HepG2 (cell line): ENCODE measurements at regions not wholly inside any gene's neighbourhood (a gene's known extent, or its start where the extent isn't known, plus 50 kb on each side); places are given as distances from the start of the nearest gene placed in this dataset.

Source experiments
- ATAC-seq: fragments of 200-7000 bp; cut with Tn5 transposase; 3 replicates; pipeline ENCODE4 v1.9.1; 2020; ENCODE audit warnings: mild to moderate bottlenecking, moderate library complexity
- BruUV-seq: library from RNA; stranded (reverse); fragments of 400-500 nt; replicated peaks from 2 replicates; lab custom pipeline; 2021; lab: Mats Ljungman, UMichigan
- CTCF ChIA-PET: fragments of 300-600 bp; formaldehyde crosslinking; extraction: SDS; loops from one replicate; lab custom pipeline; 2021; ENCODE audit warnings: low total read pairs, inconsistent platforms, low intra/inter-chr PET ratio; lab: Yijun Ruan, JAX
- POLR2A ChIA-PET: fragments of 350-600 bp; sonication (Branson Sonifier 250); formaldehyde crosslinking; loops from one replicate; lab custom pipeline; 2020; ENCODE audit warnings: antibody characterized with exemption, inconsistent platforms; lab: Yijun Ruan, JAX
- DNase-seq: peaks from one replicate; pipeline ENCODE4 v3.0.0-alpha.2; 2015; ENCODE audit warnings: low spot score
- FAIRE-seq: peaks from 3 replicates; lab custom pipeline; 2011; peaks lifted over from hg19 to GRCh38; lab: Jason Lieb, UNC
- H2AFZ ChIP-seq: one replicate; pipeline ENCODE4 v1.6.1; 2011; ENCODE audit warnings: low read length, inconsistent platforms
- H3K27ac ChIP-seq: fragments of 300-600 bp; 3 replicates; pipeline ENCODE4 v1.8.0; 2011; ENCODE audit warnings: mixed run types, mild to moderate bottlenecking, mixed read lengths, low read length, inconsistent platforms; ENCODE audit not compliant: insufficient read depth; ENCODE audit errors: extremely low read length
- H3K27me3 ChIP-seq, 2 experiments: fragments of 200-600 bp in 1 of 2; 2 replicates in 1 of 2; 3 replicates in 1 of 2; pipeline versions ENCODE4 v1.6.0 to v1.8.0; 2011; ENCODE audit warnings: low read length in 2 of 2, mild to moderate bottlenecking in 2 of 2, moderate library complexity in 2 of 2, inconsistent platforms in 1 of 2; ENCODE audit not compliant: insufficient read depth in 2 of 2, control insufficient read depth in 1 of 2
- H3K36me3 ChIP-seq, 2 experiments: fragments of 200-600 bp in 1 of 2; replicated peaks in 1 of 2; 2 replicates in 1 of 2; 3 replicates in 1 of 2; pipeline versions ENCODE4 v1.5.1 to v1.8.0; 2011; ENCODE audit warnings: low read length in 2 of 2, inconsistent platforms in 1 of 2; ENCODE audit not compliant: insufficient read depth in 2 of 2, control insufficient read depth in 1 of 2
- H3K4me1 ChIP-seq: 2 replicates; pipeline ENCODE4 v1.5.1; 2012; ENCODE audit warnings: low read length, inconsistent platforms; ENCODE audit not compliant: insufficient read depth
- H3K4me2 ChIP-seq: 2 replicates; pipeline ENCODE4 v1.6.0; 2011; ENCODE audit warnings: low read depth, low read length, inconsistent platforms
- H3K4me3 ChIP-seq, 3 experiments: fragments of 200-600 bp in 1 of 3; sonication (generic), shearing (Covaris generic) in 1 of 3; replicated peaks in 1 of 3; 2 replicates each; pipeline ENCODE4 v1.5.1; 2011 to 2016; ENCODE audit warnings: low read length in 3 of 3, inconsistent platforms in 2 of 3, low read depth in 2 of 3, mild to moderate bottlenecking in 2 of 3, control low read depth in 1 of 3, mixed read lengths in 1 of 3; ENCODE audit not compliant: insufficient read depth in 1 of 3
- H3K79me2 ChIP-seq: one replicate; pipeline ENCODE4 v1.6.1; 2011; ENCODE audit warnings: low read length, inconsistent platforms; ENCODE audit not compliant: insufficient read depth
- H3K9ac ChIP-seq: 2 replicates; pipeline ENCODE4 v1.6.0; 2011; ENCODE audit warnings: mild to moderate bottlenecking, low read depth, low read length, inconsistent platforms; ENCODE audit not compliant: insufficient read depth
- H3K9me3 ChIP-seq: 2 replicates; pipeline ENCODE4 v1.5.1; 2012; ENCODE audit warnings: mild to moderate bottlenecking, low read length
- H4K20me1 ChIP-seq: 2 replicates; pipeline ENCODE4 v1.6.0; 2011; ENCODE audit warnings: inconsistent platforms, mild to moderate bottlenecking, low read length, moderate library complexity; ENCODE audit not compliant: insufficient read depth
- CAMTA2 ChIP-seq: sonication (generic); formaldehyde crosslinking; IDR thresholded peaks from 2 replicates; pipeline ENCODE4 v1.4.0; 2020; ENCODE audit warnings: mild to moderate bottlenecking, missing genetic modification reagents, borderline replicate concordance
- FOXA1 ChIP-seq, 2 experiments: fragments of 450-650 bp in 1 of 2; sonication (generic) in 1 of 2; formaldehyde crosslinking in 1 of 2; IDR thresholded peaks; 2 replicates each; pipeline versions ENCODE4 v1.4.0 to v1.6.1; 2016 to 2020; ENCODE audit warnings: missing genetic modification reagents in 1 of 2
- KLF13 ChIP-seq: sonication (generic); formaldehyde crosslinking; IDR thresholded peaks from 2 replicates; pipeline ENCODE4 v1.4.0; 2020; ENCODE audit warnings: mild to moderate bottlenecking, missing genetic modification reagents
- MAFG ChIP-seq: sonication (generic); formaldehyde crosslinking; IDR thresholded peaks from 2 replicates; pipeline ENCODE4 v1.5.1; 2020; ENCODE audit warnings: mild to moderate bottlenecking, missing genetic modification reagents
- NFATC3 ChIP-seq: sonication (generic); formaldehyde crosslinking; IDR thresholded peaks from 2 replicates; pipeline ENCODE4 v1.5.1; 2020; ENCODE audit warnings: mild to moderate bottlenecking, missing genetic modification reagents
- NFYB ChIP-seq: sonication (generic); formaldehyde crosslinking; IDR thresholded peaks from 2 replicates; pipeline ENCODE4 v1.4.0; 2020; ENCODE audit warnings: missing genetic modification reagents
- NKX3-1 ChIP-seq: sonication (generic); formaldehyde crosslinking; IDR thresholded peaks from 2 replicates; pipeline ENCODE4 v1.5.0; 2020; ENCODE audit warnings: missing genetic modification reagents
- PCBP1 ChIP-seq: fragments of 200-400 bp; formaldehyde crosslinking; IDR thresholded peaks from 2 replicates; pipeline ENCODE4 v1.6.1; 2017; ENCODE audit warnings: mild to moderate bottlenecking, low read depth, low read length, borderline replicate concordance
- SAFB2 ChIP-seq: sonication (generic); formaldehyde crosslinking; IDR thresholded peaks from 2 replicates; pipeline ENCODE4 v1.5.1; 2020; ENCODE audit warnings: missing genetic modification reagents, low read depth, mild to moderate bottlenecking, borderline replicate concordance
- SP2 ChIP-seq: sonication (generic); formaldehyde crosslinking; IDR thresholded peaks from 2 replicates; pipeline ENCODE4 v1.5.1; 2020; ENCODE audit warnings: mild to moderate bottlenecking, missing genetic modification reagents
- ZNF772 ChIP-seq: sonication (generic); formaldehyde crosslinking; IDR thresholded peaks from 2 replicates; pipeline ENCODE4 v1.5.0; 2020; ENCODE audit warnings: mild to moderate bottlenecking, missing genetic modification reagents
- ZSCAN25 ChIP-seq: sonication (generic); formaldehyde crosslinking; IDR thresholded peaks from 2 replicates; pipeline ENCODE4 v1.8.0; 2022; ENCODE audit warnings: mild to moderate bottlenecking, missing genetic modification reagents
- WGBS: methylation state at CpG from one replicate; pipeline ENCODE4 v1.1.6; 2017; ENCODE audit warnings: low lambda C conversion rate; 5-methylcytosine and 5-hydroxymethylcytosine counted together
- in situ Hi-C: cut with HindIII; loops from 2 replicates; pipeline ENCODE4 v1.10.0; 2017; ENCODE audit warnings: low pct_unique_long_range_greater_than_20kb; ENCODE audit not compliant: extremely low pct_ligation_motif_present
- intact Hi-C: fragments of 100-400 bp; cut with micrococcal nuclease; formaldehyde crosslinking; loops from one replicate; pipeline ENCODE4 v1.10.0; 2022; ENCODE audit not compliant: unreplicated experiment
- TF ChIP-seq, protein P1 (sequence below): sonication (generic); formaldehyde crosslinking; IDR thresholded peaks from 2 replicates; pipeline ENCODE4 v1.5.0; 2020; ENCODE audit warnings: mild to moderate bottlenecking, missing genetic modification reagents
- TF ChIP-seq, protein P2 (sequence below): sonication (generic); formaldehyde crosslinking; IDR thresholded peaks from 2 replicates; pipeline ENCODE4 v1.4.0; 2020; ENCODE audit warnings: missing genetic modification reagents
- TF ChIP-seq, protein P3 (sequence below): sonication (generic); formaldehyde crosslinking; IDR thresholded peaks from 2 replicates; pipeline ENCODE4 v1.4.0; 2020; ENCODE audit warnings: missing genetic modification reagents
- TF ChIP-seq, protein P4 (sequence below): sonication (generic); formaldehyde crosslinking; IDR thresholded peaks from 2 replicates; pipeline ENCODE4 v1.8.0; 2023; ENCODE audit warnings: mild to moderate bottlenecking, missing genetic modification reagents

DNA sequence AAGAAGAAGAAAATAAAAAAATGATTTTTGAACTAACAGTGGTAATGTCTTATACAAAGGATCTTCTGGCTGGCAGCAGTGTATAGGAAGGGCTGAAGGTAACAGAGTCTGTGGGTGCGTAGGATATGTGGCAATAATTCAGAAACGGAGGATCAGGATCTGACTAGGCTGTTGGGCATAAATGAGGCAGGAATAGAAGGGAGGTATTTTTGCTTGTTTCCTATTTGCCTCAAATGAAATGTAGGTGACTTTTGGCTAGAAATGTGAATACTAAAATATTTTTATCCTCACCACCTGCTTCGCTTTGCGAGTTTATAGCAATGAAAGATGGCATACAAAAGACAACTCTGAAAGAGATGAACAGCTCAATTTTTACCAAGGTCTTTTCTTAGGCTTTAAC, 1086.1 kb upstream of the CELF4 start:
- FAIRE-seq (no peak), DNase-seq (no peak), ATAC-seq (no peak)
- in situ Hi-C loops: no loop called here
- POLR2A ChIA-PET: no interaction called here
- Histone ChIP-seq H3K79me2 (no peaks in the 10 kb centered on the region), H4K20me1 (no peaks in the 10 kb centered on the region), H3K4me2 (no peak overlapping the region), H3K27me3 (no peaks in the 10 kb centered on the region), H2AFZ (no peak overlapping the region), H3K4me3 (no peak overlapping the region), H3K36me3 (no peaks in the 10 kb centered on the region), H3K9ac (no peak overlapping the region), H3K4me1 (no peaks in the 10 kb centered on the region), H3K27ac (no peak overlapping the region), H3K9me3 (no peaks in the 10 kb centered on the region)
- BruUV-seq: no TSS peak
- intact Hi-C loops: no loop called here
- 3% methylated on average over 4 of the region's 4 CpGs for WGBS
- TF ChIP-seq, protein P1, sequence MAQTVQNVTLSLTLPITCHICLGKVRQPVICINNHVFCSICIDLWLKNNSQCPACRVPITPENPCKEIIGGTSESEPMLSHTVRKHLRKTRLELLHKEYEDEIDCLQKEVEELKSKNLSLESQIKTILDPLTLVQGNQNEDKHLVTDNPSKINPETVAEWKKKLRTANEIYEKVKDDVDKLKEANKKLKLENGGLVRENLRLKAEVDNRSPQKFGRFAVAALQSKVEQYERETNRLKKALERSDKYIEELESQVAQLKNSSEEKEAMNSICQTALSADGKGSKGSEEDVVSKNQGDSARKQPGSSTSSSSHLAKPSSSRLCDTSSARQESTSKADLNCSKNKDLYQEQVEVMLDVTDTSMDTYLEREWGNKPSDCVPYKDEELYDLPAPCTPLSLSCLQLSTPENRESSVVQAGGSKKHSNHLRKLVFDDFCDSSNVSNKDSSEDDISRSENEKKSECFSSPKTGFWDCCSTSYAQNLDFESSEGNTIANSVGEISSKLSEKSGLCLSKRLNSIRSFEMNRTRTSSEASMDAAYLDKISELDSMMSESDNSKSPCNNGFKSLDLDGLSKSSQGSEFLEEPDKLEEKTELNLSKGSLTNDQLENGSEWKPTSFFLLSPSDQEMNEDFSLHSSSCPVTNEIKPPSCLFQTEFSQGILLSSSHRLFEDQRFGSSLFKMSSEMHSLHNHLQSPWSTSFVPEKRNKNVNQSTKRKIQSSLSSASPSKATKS: no peak
- TF ChIP-seq NFYB (CRISPR knock-in tag): no peak
- no peak for TF ChIP-seq ZSCAN25
- TF ChIP-seq, protein P2, sequence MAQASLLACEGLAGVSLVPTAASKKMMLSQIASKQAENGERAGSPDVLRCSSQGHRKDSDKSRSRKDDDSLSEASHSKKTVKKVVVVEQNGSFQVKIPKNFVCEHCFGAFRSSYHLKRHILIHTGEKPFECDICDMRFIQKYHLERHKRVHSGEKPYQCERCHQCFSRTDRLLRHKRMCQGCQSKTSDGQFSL (CRISPR knock-in tag): no peak
- TF ChIP-seq KLF13 (CRISPR knock-in tag): no peak
- CTCF ChIA-PET: no interaction called here

DNA sequence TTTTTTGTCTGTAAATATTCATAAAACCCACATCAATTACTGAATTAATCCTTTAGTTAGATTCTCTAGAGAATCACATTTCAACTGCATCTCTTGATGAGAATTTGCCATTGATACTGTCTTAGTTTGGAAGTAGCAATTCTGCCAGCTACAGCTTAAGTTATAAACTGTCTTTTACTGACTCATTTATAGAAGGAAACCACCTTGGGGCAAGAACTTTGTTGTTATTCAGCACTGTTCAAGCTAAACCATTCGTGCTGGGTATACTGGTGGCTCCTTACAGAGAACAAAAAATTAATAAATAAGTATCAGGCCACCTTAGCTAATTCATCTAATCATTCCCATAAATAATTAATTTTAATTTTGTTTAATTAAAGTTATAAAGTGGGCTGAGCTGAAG, 1082.6 kb upstream of the CELF4 start:
- Histone ChIP-seq H3K9ac (no peak overlapping the region), H3K79me2 (no peaks in the 10 kb centered on the region), H3K9me3 (no peaks in the 10 kb centered on the region), H3K27me3 (no peaks in the 10 kb centered on the region), H3K27ac (no peak overlapping the region), H3K36me3 (no peaks in the 10 kb centered on the region), H3K4me1 (no peaks in the 10 kb centered on the region), H3K4me2 (no peak overlapping the region), H2AFZ (no peak overlapping the region), H3K4me3 (no peak overlapping the region), H4K20me1 (no peaks in the 10 kb centered on the region)
- in situ Hi-C loops (no loop called here), intact Hi-C loops (no loop called here)
- ATAC-seq: no peak
- no TSS peak for BruUV-seq
- WGBS: 3% methylated on average over 1 of the region's 1 CpG
- no peak for FAIRE-seq
- ChIA-PET POLR2A (no interaction called here), CTCF (no interaction called here)
- no peak for DNase-seq
- TF ChIP-seq FOXA1 (IDR thresholded peaks at IDR 0.05) (no peak), FOXA1 (CRISPR knock-in tag; IDR thresholded peaks at IDR 0.05) (no peak), ZNF772 (no peak), SAFB2 (CRISPR knock-in tag) (no peak), SP2 (no peak), CAMTA2 (CRISPR knock-in tag) (no peak), PCBP1 (no peak), NFATC3 (no peak), NKX3-1 (CRISPR knock-in tag) (no peak), MAFG (CRISPR knock-in tag) (no peak)
- TF ChIP-seq, protein P3, sequence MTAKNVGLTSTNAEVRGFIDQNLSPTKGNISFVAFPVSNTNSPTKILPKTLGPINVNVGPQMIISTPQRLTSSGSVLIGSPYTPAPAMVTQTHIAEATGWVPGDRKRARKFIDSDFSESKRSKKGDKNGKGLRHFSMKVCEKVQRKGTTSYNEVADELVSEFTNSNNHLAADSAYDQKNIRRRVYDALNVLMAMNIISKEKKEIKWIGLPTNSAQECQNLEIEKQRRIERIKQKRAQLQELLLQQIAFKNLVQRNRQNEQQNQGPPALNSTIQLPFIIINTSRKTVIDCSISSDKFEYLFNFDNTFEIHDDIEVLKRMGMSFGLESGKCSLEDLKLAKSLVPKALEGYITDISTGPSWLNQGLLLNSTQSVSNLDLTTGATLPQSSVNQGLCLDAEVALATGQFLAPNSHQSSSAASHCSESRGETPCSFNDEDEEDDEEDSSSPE (CRISPR knock-in tag): no peak
- TF ChIP-seq, protein P4, sequence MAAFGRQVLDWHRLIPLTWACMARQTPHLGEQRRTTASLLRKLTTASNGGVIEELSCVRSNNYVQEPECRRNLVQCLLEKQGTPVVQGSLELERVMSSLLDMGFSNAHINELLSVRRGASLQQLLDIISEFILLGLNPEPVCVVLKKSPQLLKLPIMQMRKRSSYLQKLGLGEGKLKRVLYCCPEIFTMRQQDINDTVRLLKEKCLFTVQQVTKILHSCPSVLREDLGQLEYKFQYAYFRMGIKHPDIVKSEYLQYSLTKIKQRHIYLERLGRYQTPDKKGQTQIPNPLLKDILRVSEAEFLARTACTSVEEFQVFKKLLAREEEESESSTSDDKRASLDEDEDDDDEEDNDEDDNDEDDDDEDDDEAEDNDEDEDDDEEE (CRISPR knock-in tag): no peak
